IMR-90 (cell line): ENCODE measurements at regions not wholly inside any gene's neighbourhood (a gene's known extent, or its start where the extent isn't known, plus 50 kb on each side); places are given as distances from the start of the nearest gene placed in this dataset.

Experiments used
- ATAC-seq: fragments of 200-7000 bp; cut with Tn5 transposase; 2 replicates; pipeline ENCODE4 v1.9.1; 2020; ENCODE audit warnings: low read depth, mild to moderate bottlenecking, moderate library complexity
- BruUV-seq: library from RNA; stranded (reverse); fragments of 400-500 nt; replicated peaks from 2 replicates; lab custom pipeline; 2021; lab: Mats Ljungman, UMichigan
- CTCF ChIA-PET: fragments of 300-600 bp; formaldehyde crosslinking; extraction: SDS; loops from one replicate; lab custom pipeline; 2021; ENCODE audit warnings: antibody characterized with exemption; lab: Yijun Ruan, JAX
- POLR2A ChIA-PET: fragments of 300-600 bp; sonication (Branson Sonifier 250); formaldehyde crosslinking; loops from one replicate; lab custom pipeline; 2022; ENCODE audit warnings: antibody characterized with exemption; ENCODE audit not compliant: unreplicated experiment; lab: Charles Lee
- DNase-seq: peaks from one replicate; pipeline ENCODE4 v3.0.0; 2013
- H2AFZ ChIP-seq: replicated peaks from 2 replicates; pipeline ENCODE3; 2013; ENCODE audit warnings: low read length, mild to moderate bottlenecking; ENCODE audit not compliant: poor library complexity
- H2AK5ac ChIP-seq: 2 replicates; pipeline ENCODE4 v1.6.1; 2013; ENCODE audit warnings: low read depth, low read length, inconsistent platforms
- H2AK9ac ChIP-seq: replicated peaks from 2 replicates; pipeline ENCODE3; 2013; ENCODE audit warnings: mild to moderate bottlenecking, low read depth, low read length, moderate library complexity; ENCODE audit not compliant: poor library complexity
- H2BK120ac ChIP-seq: 2 replicates; pipeline ENCODE4 v1.6.1; 2013; ENCODE audit warnings: low read depth, low read length, inconsistent platforms
- H2BK15ac ChIP-seq: 3 replicates; pipeline ENCODE4 v1.6.1; 2013; ENCODE audit warnings: low read depth, low read length, inconsistent platforms
- H2BK20ac ChIP-seq: 2 replicates; pipeline ENCODE4 v1.6.1; 2013; ENCODE audit warnings: low read depth, mild to moderate bottlenecking, inconsistent platforms, low read length, moderate library complexity
- H2BK5ac ChIP-seq: 2 replicates; pipeline ENCODE4 v1.6.1; 2013; ENCODE audit warnings: mild to moderate bottlenecking, low read depth, low read length, inconsistent platforms; ENCODE audit not compliant: poor library complexity, severe bottlenecking
- H3K14ac ChIP-seq: replicated peaks from 2 replicates; pipeline ENCODE4 v1.6.1; 2013; ENCODE audit warnings: low read depth, low read length, inconsistent platforms
- H3K18ac ChIP-seq: 2 replicates; pipeline ENCODE4 v1.6.1; 2013; ENCODE audit warnings: low read depth, low read length, control low read depth
- H3K23ac ChIP-seq: 2 replicates; pipeline ENCODE4 v1.6.1; 2013; ENCODE audit warnings: low read depth, low read length, inconsistent platforms
- H3K27ac ChIP-seq: 2 replicates; pipeline ENCODE4 v1.5.1; 2013; ENCODE audit warnings: mild to moderate bottlenecking, control low read depth, low read length; ENCODE audit not compliant: insufficient read depth
- H3K27me3 ChIP-seq: 2 replicates; pipeline ENCODE4 v1.6.1; 2013; ENCODE audit warnings: low read length; ENCODE audit not compliant: control insufficient read depth, insufficient read depth
- H3K36me3 ChIP-seq: 2 replicates; pipeline ENCODE4 v1.6.1; 2013; ENCODE audit warnings: low read length, mixed read lengths; ENCODE audit not compliant: control insufficient read depth, insufficient read depth
- H3K4ac ChIP-seq: 2 replicates; pipeline ENCODE4 v1.6.1; 2013; ENCODE audit warnings: low read depth, low read length, inconsistent platforms
- H3K4me1 ChIP-seq: 2 replicates; pipeline ENCODE4 v1.6.1; 2013; ENCODE audit warnings: low read length, mixed read lengths; ENCODE audit not compliant: control insufficient read depth, insufficient read depth
- H3K4me2 ChIP-seq: 2 replicates; pipeline ENCODE4 v1.6.1; 2013; ENCODE audit warnings: low read depth, mild to moderate bottlenecking, control low read depth, low read length, moderate library complexity
- H3K4me3 ChIP-seq: 2 replicates; pipeline ENCODE4 v1.5.1; 2013; ENCODE audit warnings: low read depth, mild to moderate bottlenecking, control low read depth, low read length, moderate library complexity; ENCODE audit not compliant: insufficient read depth
- H3K56ac ChIP-seq: 2 replicates; pipeline ENCODE4 v1.6.1; 2013; ENCODE audit warnings: low read length, inconsistent platforms; ENCODE audit not compliant: insufficient read depth; ENCODE audit errors: extremely low read depth
- H3K79me1 ChIP-seq, 2 experiments: 2 replicates each; pipeline ENCODE4 v1.6.1; 2013; ENCODE audit warnings: low read length in 2 of 2, inconsistent platforms in 1 of 2, low read depth in 1 of 2
- H3K9ac ChIP-seq: 2 replicates; pipeline ENCODE4 v1.6.1; 2013; ENCODE audit warnings: low read depth, low read length, control low read depth
- H3K9me1 ChIP-seq: 2 replicates; pipeline ENCODE4 v1.6.1; 2013; ENCODE audit warnings: low read length, inconsistent platforms; ENCODE audit not compliant: insufficient read depth
- H3K9me3 ChIP-seq: 2 replicates; pipeline ENCODE4 v1.6.1; 2013; ENCODE audit warnings: low read length; ENCODE audit not compliant: control insufficient read depth, insufficient read depth
- H4K20me1 ChIP-seq: 2 replicates; pipeline ENCODE4 v1.6.1; 2013; ENCODE audit warnings: low read length, inconsistent platforms; ENCODE audit not compliant: insufficient read depth
- H4K5ac ChIP-seq: 2 replicates; pipeline ENCODE4 v1.6.1; 2013; ENCODE audit warnings: mild to moderate bottlenecking, low read depth, low read length, control low read depth
- H4K8ac ChIP-seq, 2 experiments: 2 replicates each; pipeline ENCODE4 v1.6.1; 2013; ENCODE audit warnings: low read depth in 2 of 2, low read length in 2 of 2, control low read depth in 1 of 2, inconsistent platforms in 1 of 2
- H4K91ac ChIP-seq: 2 replicates; pipeline ENCODE4 v1.6.1; 2013; ENCODE audit warnings: low read depth, low read length, inconsistent platforms; ENCODE audit not compliant: insufficient read depth
- BHLHE40 ChIP-seq: fragments of 150-350 bp; IDR thresholded peaks from 2 replicates; pipeline ENCODE4 v1.6.1; 2016; ENCODE audit warnings: mild to moderate bottlenecking, low read depth, low read length
- CEBPB ChIP-seq: IDR thresholded peaks from 2 replicates; pipeline ENCODE4 v1.6.1; 2012; ENCODE audit warnings: low read depth, low read length, improper control_type of control experiment
- CHD1 ChIP-seq: IDR thresholded peaks from 2 replicates; pipeline ENCODE4 v1.6.1; 2012; ENCODE audit warnings: low read depth, low read length, improper control_type of control experiment
- CTCF ChIP-seq: conservative IDR thresholded peaks from 2 replicates; pipeline ENCODE4 v1.5.1; 2012; ENCODE audit warnings: mild to moderate bottlenecking, low read depth, low read length, improper control_type of control experiment
- FOS ChIP-seq: fragments of 150-350 bp; IDR thresholded peaks from 2 replicates; pipeline ENCODE4 v1.6.1; 2016; ENCODE audit warnings: low read depth, low read length
- MAFK ChIP-seq: IDR thresholded peaks from 2 replicates; pipeline ENCODE4 v1.6.1; 2012; ENCODE audit warnings: low read depth, low read length, improper control_type of control experiment
- MAZ ChIP-seq: IDR thresholded peaks from 2 replicates; pipeline ENCODE4 v1.6.1; 2012; ENCODE audit warnings: low read depth, mild to moderate bottlenecking, low read length, improper control_type of control experiment, moderate library complexity, borderline replicate concordance
- MXI1 ChIP-seq: IDR thresholded peaks from 2 replicates; pipeline ENCODE4 v1.6.1; 2012; ENCODE audit warnings: low read depth, mild to moderate bottlenecking, low read length, moderate library complexity, borderline replicate concordance
- NFE2L2 ChIP-seq: fragments of 150-350 bp; IDR thresholded peaks from 2 replicates; pipeline ENCODE4 v1.6.1; 2016; ENCODE audit warnings: low read depth, mild to moderate bottlenecking, low read length
- POLR2A ChIP-seq: IDR thresholded peaks from 2 replicates; pipeline ENCODE4 v1.6.1; 2012; ENCODE audit warnings: mild to moderate bottlenecking, low read depth, low read length
- RAD21 ChIP-seq: IDR thresholded peaks from 2 replicates; pipeline ENCODE4 v1.6.1; 2012; ENCODE audit warnings: low read length, improper control_type of control experiment
- RCOR1 ChIP-seq: IDR thresholded peaks from 2 replicates; pipeline ENCODE4 v1.6.1; 2012; ENCODE audit warnings: mild to moderate bottlenecking, low read length, improper control_type of control experiment; ENCODE audit not compliant: insufficient replicate concordance
- RFX5 ChIP-seq: IDR thresholded peaks from 2 replicates; pipeline ENCODE4 v1.8.0; 2012; ENCODE audit warnings: low read depth, mild to moderate bottlenecking, low read length, moderate library complexity
- SMC3 ChIP-seq: fragments of 150-350 bp; IDR thresholded peaks from 2 replicates; pipeline ENCODE4 v1.6.1; 2016; ENCODE audit warnings: low read depth, mild to moderate bottlenecking, antibody characterized with exemption, low read length, moderate library complexity
- WGBS, 2 experiments: methylation state at CpG; one replicate each; pipeline versions ENCODE4 v1.1.5 to v1.1.7; 2013; ENCODE audit warnings: missing lambda C conversion rate in 2 of 2; ENCODE audit not compliant: insufficient read length in 1 of 2; ENCODE audit errors: extremely low coverage in 2 of 2; 5-methylcytosine and 5-hydroxymethylcytosine counted together
- dilution Hi-C: fragments of 300-500 bp; cut with HindIII; formaldehyde crosslinking; loops from one replicate; pipeline ENCODE4 v1.14.3; 2018; ENCODE audit warnings: low sequenced_read_pairs; ENCODE audit not compliant: unreplicated experiment
- in situ Hi-C: fragments of 300-500 bp; cut with MboI; formaldehyde crosslinking; loops from 3 replicates; pipeline ENCODE4 v1.14.3; 2019; ENCODE audit warnings: low sequenced_read_pairs, inconsistent platforms, mixed read lengths
- intact Hi-C: fragments of 100-400 bp; cut with micrococcal nuclease; formaldehyde crosslinking; loops from 2 replicates; pipeline ENCODE4 v1.10.0; 2022
- TF ChIP-seq, protein P1 (sequence below): fragments of 150-350 bp; IDR thresholded peaks from 2 replicates; pipeline ENCODE4 v1.6.1; 2016; ENCODE audit warnings: low read depth, mild to moderate bottlenecking, low read length, moderate library complexity, borderline replicate concordance
- TF ChIP-seq, protein P2 (sequence below): fragments of 150-350 bp; IDR thresholded peaks from 2 replicates; pipeline ENCODE4 v1.6.1; 2017; ENCODE audit warnings: mild to moderate bottlenecking, antibody characterized with exemption, low read length, low read depth

DNA sequence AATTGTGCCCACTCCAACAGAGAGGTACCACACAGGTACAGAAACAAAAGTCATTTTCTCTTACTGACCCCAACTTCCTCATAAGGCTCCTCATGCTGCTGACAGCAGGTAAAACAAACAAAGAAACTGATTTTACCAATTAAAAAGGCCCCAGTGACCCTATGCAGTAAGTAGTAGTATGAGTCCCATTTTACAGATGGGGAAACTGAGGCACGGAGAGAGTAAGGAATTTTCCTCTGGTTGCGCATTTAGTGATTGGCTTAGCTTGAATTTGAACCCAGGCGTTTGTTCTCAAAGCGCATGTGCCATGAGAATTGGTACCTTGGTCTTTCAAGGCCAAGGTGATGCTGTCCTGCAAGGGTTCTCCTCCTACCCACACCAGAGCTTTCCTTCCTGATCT, 66.1 kb upstream of the ZBTB40 start:
- no peak overlapping the region for H3K14ac ChIP-seq
- ChIA-PET CTCF (no interaction called here), POLR2A (no interaction called here)
- H4K91ac ChIP-seq = no peak overlapping the region
- H3K27ac ChIP-seq = no peak overlapping the region
- no peak overlapping the region for H3K4me2 ChIP-seq
- H2BK5ac ChIP-seq = no peak overlapping the region
- no peak overlapping the region for H2AK5ac ChIP-seq
- intact Hi-C loops = no loop called here
- H3K4me3 ChIP-seq = no peak overlapping the region
- H3K79me1 ChIP-seq = no peaks in the 10 kb centered on the region
- H3K56ac ChIP-seq = no peak overlapping the region
- in situ Hi-C loops = no loop called here
- ATAC-seq (no peak), DNase-seq (no peak)
- no CpG with 5 or more reads among the region's 4 CpGs for WGBS, 2 experiments
- no peak overlapping the region for H3K4ac ChIP-seq
- no peaks in the 10 kb centered on the region for H3K9me1 ChIP-seq
- BruUV-seq = no TSS peak
- no peaks in the 10 kb centered on the region for H3K4me1 ChIP-seq
- H2BK120ac ChIP-seq = no peak overlapping the region
- no peaks in the 10 kb centered on the region for H3K36me3 ChIP-seq
- no peak overlapping the region for H2BK20ac ChIP-seq
- H2BK15ac ChIP-seq = no peak overlapping the region
- dilution Hi-C loops = no loop called here
- no peak overlapping the region for H3K9ac ChIP-seq
- no peak overlapping the region for H4K5ac ChIP-seq
- peaks cover 5% of the 10 kb centered on the region; the same call in 1 of the 2 replicates for H3K9me3 ChIP-seq
- H4K8ac ChIP-seq = no peak overlapping the region
- TF ChIP-seq CHD1 = no peak
- TF ChIP-seq, protein P1, sequence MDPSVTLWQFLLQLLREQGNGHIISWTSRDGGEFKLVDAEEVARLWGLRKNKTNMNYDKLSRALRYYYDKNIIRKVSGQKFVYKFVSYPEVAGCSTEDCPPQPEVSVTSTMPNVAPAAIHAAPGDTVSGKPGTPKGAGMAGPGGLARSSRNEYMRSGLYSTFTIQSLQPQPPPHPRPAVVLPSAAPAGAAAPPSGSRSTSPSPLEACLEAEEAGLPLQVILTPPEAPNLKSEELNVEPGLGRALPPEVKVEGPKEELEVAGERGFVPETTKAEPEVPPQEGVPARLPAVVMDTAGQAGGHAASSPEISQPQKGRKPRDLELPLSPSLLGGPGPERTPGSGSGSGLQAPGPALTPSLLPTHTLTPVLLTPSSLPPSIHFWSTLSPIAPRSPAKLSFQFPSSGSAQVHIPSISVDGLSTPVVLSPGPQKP = no peak
- no peak for TF ChIP-seq CEBPB
- TF ChIP-seq RFX5 = no peak
- no peak for TF ChIP-seq MAZ
- no peak for TF ChIP-seq CTCF
- no peak for TF ChIP-seq SMC3
- TF ChIP-seq POLR2A = no peak
- TF ChIP-seq MXI1 = no peak
- no peak for TF ChIP-seq FOS
- TF ChIP-seq RCOR1 = no peak
- TF ChIP-seq MAFK = no peak
- TF ChIP-seq BHLHE40 = no peak
- no peak for TF ChIP-seq NFE2L2
- TF ChIP-seq RAD21 = no peak
- TF ChIP-seq, protein P2, sequence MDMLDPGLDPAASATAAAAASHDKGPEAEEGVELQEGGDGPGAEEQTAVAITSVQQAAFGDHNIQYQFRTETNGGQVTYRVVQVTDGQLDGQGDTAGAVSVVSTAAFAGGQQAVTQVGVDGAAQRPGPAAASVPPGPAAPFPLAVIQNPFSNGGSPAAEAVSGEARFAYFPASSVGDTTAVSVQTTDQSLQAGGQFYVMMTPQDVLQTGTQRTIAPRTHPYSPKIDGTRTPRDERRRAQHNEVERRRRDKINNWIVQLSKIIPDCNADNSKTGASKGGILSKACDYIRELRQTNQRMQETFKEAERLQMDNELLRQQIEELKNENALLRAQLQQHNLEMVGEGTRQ = no peak
- no peak overlapping the region for H3K18ac ChIP-seq
- no peak overlapping the region for H3K23ac ChIP-seq
- H4K20me1 ChIP-seq = no peaks in the 10 kb centered on the region
- no peak overlapping the region for H2AK9ac ChIP-seq
- H3K27me3 ChIP-seq = peaks cover 57% of the 10 kb centered on the region
- H2AFZ ChIP-seq = no peak overlapping the region
